Body of pancreas (tissue), 4 donors: ENCODE measurements at regions not wholly inside any gene's neighbourhood (a gene's known extent, or its start where the extent isn't known, plus 50 kb on each side); places are given as distances from the start of the nearest gene placed in this dataset.

Experiments used
- ATAC-seq: fragments of 150-250 bp; one replicate; pipeline ENCODE4 v1.9.1; 2016
- DNase-seq, 4 donors: peaks; one replicate each; pipeline ENCODE4 v3.0.0-alpha.2; 2019
- H3K27ac ChIP-seq, 4 donors: fragments of 200-600 bp; sonication (generic); 1 replicate in 3 of 4; 2 replicates in 1 of 4; pipeline versions ENCODE4 v1.5.1 to v1.6.1; 2016 to 2019; ENCODE audit warnings: mild to moderate bottlenecking in 1 of 4, mixed read lengths in 1 of 4, moderate library complexity in 1 of 4
- H3K27me3 ChIP-seq, 2 donors: fragments of 200-600 bp; sonication (generic); one replicate each; pipeline ENCODE4 v1.6.0; 2016; ENCODE audit warnings: mild to moderate bottlenecking in 1 of 2
- H3K36me3 ChIP-seq, 2 donors: fragments of 200-600 bp; sonication (generic); replicated peaks in 1 of 2; 2 replicates each; pipeline ENCODE4 v1.5.1; 2016; ENCODE audit warnings: low read depth in 2 of 2; ENCODE audit not compliant: insufficient read depth in 1 of 2
- H3K4me1 ChIP-seq: fragments of 200-600 bp; sonication (generic); one replicate; pipeline ENCODE4 v1.6.0; 2016
- H3K4me3 ChIP-seq, 2 donors: fragments of 200-600 bp; sonication (generic); 1 replicate in 1 of 2; 2 replicates in 1 of 2; pipeline ENCODE4 v1.5.1; 2016 to 2019
- H3K9me3 ChIP-seq, 3 donors: fragments of 200-600 bp; sonication (generic); 1 replicate in 2 of 3; 2 replicates in 1 of 3; pipeline ENCODE4 v1.5.1; 2016
- CTCF ChIP-seq, 7 experiments: fragments of 450-650 bp in 4 of 7; fragments of 200-600 bp in 3 of 7; sonication (generic) in 3 of 7; IDR thresholded peaks; one replicate each; pipeline ENCODE4 v1.5.1; 2016 to 2019; ENCODE audit warnings: antibody characterized with exemption in 7 of 7
- POLR2A ChIP-seq, 3 donors: fragments of 450-650 bp; IDR thresholded peaks; one replicate each; pipeline ENCODE4 v1.6.1; 2016; ENCODE audit warnings: antibody characterized with exemption in 3 of 3, mild to moderate bottlenecking in 2 of 3
- WGBS, 2 donors: methylation state at CpG; one replicate each; pipeline ENCODE4 v1.1.5; 2017; 5-methylcytosine and 5-hydroxymethylcytosine counted together
- intact Hi-C: fragments of 100-400 bp; cut with DNase I; formaldehyde crosslinking; loops from one replicate; pipeline ENCODE4 v1.15.1; 2023

- Histone ChIP-seq H3K27ac (no peak overlapping the region), H3K27me3 (no peaks in the 10 kb centered on the region), H3K4me3 (no peak overlapping the region), H3K36me3 (no peaks in the 10 kb centered on the region), H3K9me3 (no peaks in the 10 kb centered on the region), H3K4me1 (no peaks in the 10 kb centered on the region)
- no peak for TF ChIP-seq CTCF (IDR thresholded peaks at IDR 0.05)
- no peak for TF ChIP-seq POLR2A (IDR thresholded peaks at IDR 0.05)
- intact Hi-C loops: no loop called here
- no peak for DNase-seq
- 63 to 73% methylated on average over 3 of the region's 3 CpGs for WGBS, 2 donors
- no peak for ATAC-seq
Observed at GRCh38 chr18:2412281-2412680, 159.0 kb downstream of the METTL4 start.

- DNase-seq (no peak), ATAC-seq (no peak)
- Histone ChIP-seq H3K4me1 (no peaks in the 10 kb centered on the region), H3K27me3 (no peaks in the 10 kb centered on the region), H3K4me3 (no peak overlapping the region), H3K27ac (no peak overlapping the region), H3K9me3 (no peaks in the 10 kb centered on the region), H3K36me3 (no peaks in the 10 kb centered on the region)
- WGBS, 2 donors: 70 to 73% methylated on average over 9 of the region's 9 CpGs
- intact Hi-C loops: no loop called here
- no peak for TF ChIP-seq CTCF (IDR thresholded peaks at IDR 0.05)
- TF ChIP-seq POLR2A (IDR thresholded peaks at IDR 0.05): no peak
Observed at GRCh38 chr18:2412996-2413751, 158.1 kb downstream of the METTL4 start.

GRCh38 chr18:2414235-2414634 is 157.1 kb downstream of the METTL4 start:
- no peaks in the 10 kb centered on the region for H3K27me3 ChIP-seq
- H3K27ac ChIP-seq: no peak overlapping the region
- no peak overlapping the region for H3K4me3 ChIP-seq
- DNase-seq (no peak), ATAC-seq (no peak)
- H3K36me3 ChIP-seq: no peaks in the 10 kb centered on the region
- TF ChIP-seq CTCF (IDR thresholded peaks at IDR 0.05) (no peak), POLR2A (IDR thresholded peaks at IDR 0.05) (no peak)
- no peaks in the 10 kb centered on the region for H3K9me3 ChIP-seq
- intact Hi-C loops: no loop called here
- no peaks in the 10 kb centered on the region for H3K4me1 ChIP-seq

- Histone ChIP-seq H3K9me3 (no peaks in the 10 kb centered on the region), H3K27ac (no peak overlapping the region), H3K36me3 (no peaks in the 10 kb centered on the region), H3K4me1 (no peaks in the 10 kb centered on the region), H3K27me3 (no peaks in the 10 kb centered on the region), H3K4me3 (no peak overlapping the region)
- WGBS, 2 donors: 69 to 85% methylated on average over 3 of the region's 3 CpGs
- TF ChIP-seq CTCF (IDR thresholded peaks at IDR 0.05): no peak
- no peak for TF ChIP-seq POLR2A (IDR thresholded peaks at IDR 0.05)
- DNase-seq: no peak
- intact Hi-C loops: no loop called here
- ATAC-seq: no peak
Observed at GRCh38 chr18:2415656-2416055, 155.6 kb downstream of the METTL4 start.
